HCT116 (cell line): ENCODE measurements at regions not wholly inside any gene's neighbourhood (a gene's known extent, or its start where the extent isn't known, plus 50 kb on each side); places are given as distances from the start of the nearest gene placed in this dataset.

Experiments
- ATAC-seq: fragments of 200-7000 bp; cut with Tn5 transposase; 2 replicates; pipeline ENCODE4 v1.9.1; 2020; ENCODE audit warnings: mild to moderate bottlenecking, moderate library complexity
- BruUV-seq: library from RNA; stranded (reverse); fragments of 400-500 nt; replicated peaks from 2 replicates; lab custom pipeline; 2021; lab: Mats Ljungman, UMichigan
- CTCF ChIA-PET: fragments of 300-600 bp; sonication (Branson Sonifier 250); formaldehyde crosslinking; loops from one replicate; lab custom pipeline; 2021; ENCODE audit warnings: antibody characterized with exemption; lab: Charles Lee
- POLR2A ChIA-PET: fragments of 300-600, 350-600 bp; sonication (Branson Sonifier 250); formaldehyde crosslinking; loops from one replicate; lab custom pipeline; 2021; ENCODE audit warnings: antibody characterized with exemption; lab: Charles Lee
- RAD21 ChIA-PET, 2 experiments: fragments of 300-600 bp; sonication (Branson Sonifier 250); formaldehyde crosslinking; loops; one replicate each; lab custom pipeline; 2023; ENCODE audit warnings: low total read pairs in 2 of 2; ENCODE audit not compliant: uncharacterized antibody in 2 of 2, unreplicated experiment in 2 of 2, low non-redundant PET in 1 of 2; lab: Charles Lee
- DNase-seq: peaks from one replicate; pipeline ENCODE4 v3.0.0-alpha.2; 2010; ENCODE audit warnings: low read depth, low spot score
- H2AFZ ChIP-seq: fragments of 200-600 bp; shearing (Covaris generic), sonication (generic); 2 replicates; pipeline ENCODE4 v1.6.1; 2017; ENCODE audit warnings: low read depth, mixed run types, mixed read lengths, antibody characterized with exemption, low read length; ENCODE audit not compliant: poor library complexity, severe bottlenecking
- H3K27ac ChIP-seq: 2 replicates; pipeline ENCODE4 v1.5.1; 2012; ENCODE audit warnings: low read depth, low read length
- H3K27me3 ChIP-seq: fragments of 200-600 bp; sonication (generic); 2 replicates; pipeline ENCODE4 v1.6.1; 2016; ENCODE audit warnings: mixed run types, low read length, mixed read lengths; ENCODE audit not compliant: insufficient read depth
- H3K36me3 ChIP-seq, 2 experiments: fragments of 200-500 bp in 1 of 2; fragments of 200-600 bp in 1 of 2; sonication (Bioruptor generic) in 1 of 2; sonication (generic) in 1 of 2; 2 replicates each; pipeline versions ENCODE4 v1.5.1 to v1.6.1; 2014 to 2016; ENCODE audit warnings: low read length in 2 of 2, inconsistent platforms in 1 of 2, mixed read lengths in 1 of 2, mixed run types in 1 of 2; ENCODE audit not compliant: insufficient read depth in 2 of 2, control insufficient read depth in 1 of 2
- H3K4me1 ChIP-seq, 2 experiments: fragments of 200-600 bp in 1 of 2; sonication (generic) in 1 of 2; 2 replicates each; pipeline versions ENCODE4 v1.5.1 to v1.6.1; 2012 to 2017; ENCODE audit warnings: low read length in 2 of 2, inconsistent platforms in 1 of 2, mild to moderate bottlenecking in 1 of 2, mixed read lengths in 1 of 2, mixed run types in 1 of 2, moderate library complexity in 1 of 2; ENCODE audit not compliant: insufficient read depth in 2 of 2, control insufficient read depth in 1 of 2
- H3K4me2 ChIP-seq: fragments of 200-600 bp; sonication (generic); 2 replicates; pipeline ENCODE4 v1.6.1; 2017; ENCODE audit warnings: mixed run types, low read length, mixed read lengths
- H3K4me3 ChIP-seq, 2 experiments: fragments of 200-600 bp in 1 of 2; sonication (generic) in 1 of 2; replicated peaks in 1 of 2; 2 replicates each; pipeline ENCODE4 v1.5.1; 2011 to 2016; ENCODE audit warnings: low read length in 2 of 2, control low read depth in 1 of 2, low read depth in 1 of 2, mild to moderate bottlenecking in 1 of 2, mixed read lengths in 1 of 2, mixed run types in 1 of 2
- H3K79me2 ChIP-seq: fragments of 200-600 bp; sonication (generic); 2 replicates; pipeline ENCODE4 v1.6.1; 2017; ENCODE audit warnings: mild to moderate bottlenecking, mixed run types, low read length, moderate library complexity, mixed read lengths; ENCODE audit not compliant: insufficient read depth
- H3K9ac ChIP-seq: fragments of 200-600 bp; sonication (generic); 2 replicates; pipeline ENCODE4 v1.6.1; 2016; ENCODE audit warnings: low read length, mixed read lengths
- H3K9me2 ChIP-seq: fragments of 200-600 bp; sonication (generic), shearing (Covaris generic); 2 replicates; pipeline ENCODE4 v1.6.1; 2017; ENCODE audit warnings: mixed run types, mild to moderate bottlenecking, moderate library complexity; ENCODE audit not compliant: insufficient read depth
- H3K9me3 ChIP-seq, 2 experiments: fragments of 200-500 bp in 1 of 2; fragments of 200-600 bp in 1 of 2; sonication (Bioruptor generic) in 1 of 2; sonication (generic) in 1 of 2; 2 replicates each; pipeline ENCODE4 v1.6.1; 2014 to 2017; ENCODE audit warnings: low read length in 2 of 2, mixed read lengths in 2 of 2, inconsistent platforms in 1 of 2, low read depth in 1 of 2, mild to moderate bottlenecking in 1 of 2, mixed run types in 1 of 2, moderate library complexity in 1 of 2; ENCODE audit not compliant: control insufficient read depth in 1 of 2, insufficient read depth in 1 of 2
- H4K20me1 ChIP-seq: fragments of 200-600 bp; sonication (generic), shearing (Covaris generic); 2 replicates; pipeline ENCODE4 v1.6.1; 2017; ENCODE audit warnings: mixed run types, mild to moderate bottlenecking, moderate library complexity; ENCODE audit not compliant: insufficient read depth
- ATF3 ChIP-seq: IDR thresholded peaks from 2 replicates; pipeline ENCODE4 v1.6.1; 2012
- CBX3 ChIP-seq: IDR thresholded peaks from 2 replicates; pipeline ENCODE4 v1.6.1; 2012; ENCODE audit warnings: low read depth
- EGR1 ChIP-seq: IDR thresholded peaks from 2 replicates; pipeline ENCODE4 v1.6.1; 2012; ENCODE audit warnings: low read depth
- ELF1 ChIP-seq: IDR thresholded peaks from 2 replicates; pipeline ENCODE4 v1.6.1; 2012; ENCODE audit warnings: low read depth, borderline replicate concordance
- EZH2 ChIP-seq: fragments of 200-600 bp; sonication (generic); IDR thresholded peaks from 2 replicates; pipeline ENCODE4 v1.6.1; 2017; ENCODE audit warnings: antibody characterized with exemption, mixed run types
- EZH2phosphoT487 ChIP-seq: fragments of 200-600 bp; IDR thresholded peaks from 2 replicates; pipeline ENCODE4 v1.6.1; 2018; ENCODE audit warnings: antibody characterized with exemption, borderline replicate concordance
- FOSL1 ChIP-seq: IDR thresholded peaks from 2 replicates; pipeline ENCODE4 v1.6.1; 2012; ENCODE audit warnings: low read depth
- POLR2A ChIP-seq: IDR thresholded peaks from 2 replicates; pipeline ENCODE4 v1.7.0; 2011; ENCODE audit warnings: borderline replicate concordance; ENCODE audit not compliant: insufficient read depth, insufficient read length; ENCODE audit errors: extremely low read depth
- POLR2AphosphoS5 ChIP-seq: IDR thresholded peaks from 2 replicates; pipeline ENCODE4 v1.6.1; 2011; ENCODE audit warnings: mild to moderate bottlenecking, low read depth, low read length, moderate library complexity
- RAD21 ChIP-seq: IDR thresholded peaks from 2 replicates; pipeline ENCODE4 v1.6.1; 2012; ENCODE audit warnings: low read depth, mild to moderate bottlenecking
- SIN3A ChIP-seq: IDR thresholded peaks from 2 replicates; pipeline ENCODE4 v1.6.1; 2012; ENCODE audit warnings: low read depth
- SP1 ChIP-seq: IDR thresholded peaks from 2 replicates; pipeline ENCODE4 v1.6.1; 2012; ENCODE audit warnings: low read depth
- SRF ChIP-seq: IDR thresholded peaks from 2 replicates; pipeline ENCODE4 v1.6.1; 2012; ENCODE audit warnings: low read depth
- TCF7L2 ChIP-seq: IDR thresholded peaks from 2 replicates; pipeline ENCODE4 v1.7.0; 2011; ENCODE audit warnings: borderline replicate concordance, inconsistent platforms; ENCODE audit not compliant: insufficient read depth, insufficient read length; ENCODE audit errors: extremely low read depth
- YY1 ChIP-seq: IDR thresholded peaks from 2 replicates; pipeline ENCODE4 v1.6.1; 2011; ENCODE audit warnings: low read length, low read depth, moderate library complexity, mild to moderate bottlenecking; ENCODE audit not compliant: insufficient replicate concordance; ENCODE audit errors: extremely low read depth
- ZBTB33 ChIP-seq: IDR thresholded peaks from 2 replicates; pipeline ENCODE4 v1.6.1; 2011; ENCODE audit warnings: mild to moderate bottlenecking, low read length, moderate library complexity; ENCODE audit not compliant: insufficient replicate concordance; ENCODE audit errors: extremely low read depth
- ZFX ChIP-seq: fragments of 450-650 bp; IDR thresholded peaks from 2 replicates; pipeline ENCODE4 v1.6.1; 2017
- intact Hi-C: fragments of 100-400 bp; cut with micrococcal nuclease; formaldehyde crosslinking; loops from 2 replicates; pipeline ENCODE4 v1.10.0; 2022

- Histone ChIP-seq H3K27ac (no peak overlapping the region), H3K36me3 (no peaks in the 10 kb centered on the region), H4K20me1 (no peaks in the 10 kb centered on the region), H3K4me1 (peaks cover 0 to 6% of the 10 kb centered on the region in 2 experiments; a peak in 2 of 4 replicates), H3K9ac (no peak overlapping the region), H3K9me2 (no peaks in the 10 kb centered on the region), H3K4me3 (no peak overlapping the region), H3K27me3 (no peaks in the 10 kb centered on the region), H3K9me3 (no peaks in the 10 kb centered on the region), H3K4me2 (no peak overlapping the region), H2AFZ (no peak overlapping the region), H3K79me2 (no peaks in the 10 kb centered on the region)
- TF ChIP-seq EZH2phosphoT487 (no peak), FOSL1 (peak; percentile 29; the same call in 1 of the 2 replicates), RAD21 (no peak), ELF1 (no peak), ZBTB33 (no peak), POLR2AphosphoS5 (no peak), TCF7L2 (no peak)
- DNase-seq: no peak
- BruUV-seq: no TSS peak
- no peak for ATAC-seq
- intact Hi-C loops: no loop called here
- RAD21 ChIA-PET: no interaction called here
- CTCF ChIA-PET: no interaction called here
- POLR2A ChIA-PET: no interaction called here
Measured at GRCh38 chr12:90679674-90680073, 275.3 kb downstream of the CCER1 start.

- ATAC-seq (no peak), DNase-seq (no peak)
- H3K79me2 ChIP-seq: no peaks in the 10 kb centered on the region
- ChIA-PET POLR2A (no interaction called here), CTCF (no interaction called here), RAD21 (no interaction called here)
- H3K9me3 ChIP-seq: no peaks in the 10 kb centered on the region
- H4K20me1 ChIP-seq: no peaks in the 10 kb centered on the region
- H3K9me2 ChIP-seq: no peaks in the 10 kb centered on the region
- no peak overlapping the region for H3K9ac ChIP-seq
- no peaks in the 10 kb centered on the region for H3K27me3 ChIP-seq
- intact Hi-C loops: no loop called here
- H3K4me3 ChIP-seq: no peak overlapping the region
- no peak overlapping the region for H3K4me2 ChIP-seq
- H3K4me1 ChIP-seq: peaks cover 0 to 6% of the 10 kb centered on the region in 2 experiments; a peak in 2 of 4 replicates
- no peak overlapping the region for H2AFZ ChIP-seq
- no TSS peak for BruUV-seq
- no peaks in the 10 kb centered on the region for H3K36me3 ChIP-seq
- H3K27ac ChIP-seq: no peak overlapping the region
- TF ChIP-seq YY1: no peak
- no peak for TF ChIP-seq SP1
- no peak for TF ChIP-seq TCF7L2
- no peak for TF ChIP-seq EGR1
- TF ChIP-seq ZFX: no peak
- no peak for TF ChIP-seq ATF3
- TF ChIP-seq CBX3: no peak
- no peak for TF ChIP-seq ZBTB33
- no peak for TF ChIP-seq POLR2A
- no peak for TF ChIP-seq RAD21
- no peak for TF ChIP-seq EZH2phosphoT487
- TF ChIP-seq SIN3A: no peak
- TF ChIP-seq SRF: no peak
- TF ChIP-seq FOSL1: no peak
- no peak for TF ChIP-seq EZH2
- no peak for TF ChIP-seq ELF1
Measured at GRCh38 chr12:90677552-90677951, 277.4 kb downstream of the CCER1 start.
